Fibroblast of lung (primary cell): ENCODE measurements at regions not wholly inside any gene's neighbourhood (a gene's known extent, or its start where the extent isn't known, plus 50 kb on each side); places are given as distances from the start of the nearest gene placed in this dataset.
"Not testable (repeated sequence)": the region's sequence is repeated elsewhere in the genome, so short reads cannot be mapped to it uniquely, and the experiment has no call there.

Experiments used
- CTCF ChIP-seq, 2 donors: IDR thresholded peaks in 1 of 2; conservative IDR thresholded peaks in 1 of 2; 1 replicate in 1 of 2; 2 replicates in 1 of 2; pipeline ENCODE4 v1.5.1; 2011 to 2012; ENCODE audit warnings: low read length in 2 of 2, control low read depth in 1 of 2, inconsistent platforms in 1 of 2, low read depth in 1 of 2, mild to moderate bottlenecking in 1 of 2
- EZH2 ChIP-seq: IDR thresholded peaks from 2 replicates; pipeline ENCODE4 v1.5.1; 2012; ENCODE audit warnings: low read length, control low read depth, mild to moderate bottlenecking; ENCODE audit errors: missing control alignments

GRCh38 chr6:16820262-16820661, 59.0 kb upstream of the ATXN1 start:
- TF ChIP-seq CTCF (conservative IDR thresholded peaks at IDR 0.05 in 1 of 2, IDR thresholded peaks at IDR 0.05 in 1 of 2; ENCODE audit: low read depth in 1 of 2, low read length in 2 of 2); EZH2: not testable (repeated sequence)
